Sigmoid colon (tissue), 6 donors: ENCODE measurements at regions not wholly inside any gene's neighbourhood (a gene's known extent, or its start where the extent isn't known, plus 50 kb on each side); places are given as distances from the start of the nearest gene placed in this dataset.

Experiments
- DNase-seq: peaks from one replicate; pipeline ENCODE4 v3.0.0-alpha.2; 2019
- H3K27ac ChIP-seq, 4 donors: fragments of 200-600 bp; sonication (generic); one replicate each; pipeline ENCODE4 v1.5.1; 2016 to 2019; ENCODE audit warnings: mild to moderate bottlenecking in 1 of 4
- H3K27me3 ChIP-seq, 3 donors: fragments of 200-600 bp; sonication (generic); one replicate each; pipeline ENCODE4 v1.5.1; 2019; ENCODE audit warnings: mild to moderate bottlenecking in 1 of 3
- H3K36me3 ChIP-seq, 4 donors: fragments of 200-600 bp; sonication (generic); one replicate each; pipeline ENCODE4 v1.5.1; 2016 to 2019
- H3K4me1 ChIP-seq, 4 donors: fragments of 200-600 bp; sonication (generic); one replicate each; pipeline ENCODE4 v1.5.1; 2017 to 2019
- H3K4me3 ChIP-seq, 4 donors: fragments of 200-600 bp; sonication (generic); one replicate each; pipeline ENCODE4 v1.5.1; 2017 to 2019; ENCODE audit warnings: mild to moderate bottlenecking in 2 of 4, moderate library complexity in 1 of 4
- H3K9me3 ChIP-seq, 4 donors: fragments of 200-600 bp in 3 of 4; sonication (generic) in 3 of 4; one replicate each; pipeline versions ENCODE4 v1.5.1 to v1.6.1; 2013 to 2019
- CTCF ChIP-seq, 4 experiments: fragments of 450-650 bp in 3 of 4; fragments of 200-600 bp in 1 of 4; IDR thresholded peaks; one replicate each; pipeline ENCODE4 v1.5.1; 2016 to 2019; ENCODE audit warnings: antibody characterized with exemption in 4 of 4, mild to moderate bottlenecking in 3 of 4, moderate library complexity in 2 of 4
- EP300 ChIP-seq, 4 donors: sonication (generic); formaldehyde crosslinking; IDR thresholded peaks; one replicate each; pipeline ENCODE4 v1.6.1; 2017; ENCODE audit warnings: antibody characterized with exemption in 4 of 4
- POLR2A ChIP-seq, 2 donors: fragments of 450-650 bp; IDR thresholded peaks; one replicate each; pipeline ENCODE4 v1.6.1; 2016; ENCODE audit warnings: antibody characterized with exemption in 2 of 2, mild to moderate bottlenecking in 2 of 2, moderate library complexity in 2 of 2
- POLR2AphosphoS5 ChIP-seq, 4 donors: sonication (generic); formaldehyde crosslinking; IDR thresholded peaks; one replicate each; pipeline ENCODE4 v1.6.1; 2017; ENCODE audit warnings: antibody characterized with exemption in 4 of 4
- WGBS, 2 donors: extraction: QIAGEN DNeasy Blood & Tissue Kit; methylation state at CpG; one replicate each; pipeline ENCODE4 v1.1.7; 2013; 5-methylcytosine and 5-hydroxymethylcytosine counted together
- intact Hi-C: fragments of 100-400 bp; cut with DNase I; formaldehyde crosslinking; loops from one replicate; pipeline ENCODE4 v1.15.1; 2023
- donor health status: healthy with polysubstance abuse.
- donor health status: healthy.

GRCh38 chr6:164106345-164106769, 691.8 kb downstream of the QKI start:
- Histone ChIP-seq H3K4me3 (no peak overlapping the region), H3K36me3 (no peaks in the 10 kb centered on the region), H3K27ac (no peak overlapping the region), H3K27me3 (no peaks in the 10 kb centered on the region), H3K9me3 (peaks cover 0 to 1% (median 0%) of the 10 kb centered on the region in 4 donors), H3K4me1 (peaks cover 0 to 5% (median 2%) of the 10 kb centered on the region in 4 donors)
- TF ChIP-seq CTCF (IDR thresholded peaks at IDR 0.05) (no peak), EP300 (IDR thresholded peaks at IDR 0.05) (no peak), POLR2AphosphoS5 (IDR thresholded peaks at IDR 0.05) (no peak), POLR2A (IDR thresholded peaks at IDR 0.05) (no peak)
- no peak for DNase-seq
- intact Hi-C loops: no loop called here
- WGBS, 2 donors: 75 to 76% methylated on average over 17 of the region's 17 CpGs

DNA sequence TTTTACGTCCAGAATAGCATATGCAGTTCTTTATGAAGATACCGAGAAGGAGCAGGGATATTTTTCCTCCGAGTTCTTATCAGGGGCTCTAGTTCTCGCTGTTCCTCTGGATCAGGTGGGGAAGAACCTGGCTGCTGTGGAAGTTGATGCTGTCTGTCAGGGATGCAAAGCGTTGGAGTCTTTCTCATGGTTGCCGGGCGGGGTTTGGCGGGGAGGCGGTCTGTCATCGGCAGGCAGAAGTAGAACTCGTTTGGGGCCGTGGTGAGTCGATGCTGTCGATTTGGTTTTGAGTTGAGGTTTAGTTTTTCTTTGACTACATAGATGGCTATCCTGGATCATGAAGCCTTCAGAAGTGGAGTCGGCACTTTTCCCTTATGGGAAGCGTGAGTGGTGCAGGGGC, 691.2 kb downstream of the QKI start:
- no peak for TF ChIP-seq POLR2A (IDR thresholded peaks at IDR 0.05)
- TF ChIP-seq EP300 (IDR thresholded peaks at IDR 0.05): no peak
- no peak for TF ChIP-seq POLR2AphosphoS5 (IDR thresholded peaks at IDR 0.05)
- TF ChIP-seq CTCF (IDR thresholded peaks at IDR 0.05): no peak
- Histone ChIP-seq H3K27me3 (no peaks in the 10 kb centered on the region), H3K27ac (no peak overlapping the region), H3K36me3 (no peaks in the 10 kb centered on the region), H3K4me3 (no peak overlapping the region), H3K4me1 (peaks cover 0 to 5% (median 2%) of the 10 kb centered on the region in 4 donors), H3K9me3 (peaks cover 0 to 1% (median 0%) of the 10 kb centered on the region in 4 donors)
- WGBS, 2 donors: 85 to 86% methylated on average over 16 of the region's 16 CpGs
- DNase-seq: no peak
- intact Hi-C loops: no loop called here

- WGBS, 2 donors: 82 to 85% methylated on average over 4 of the region's 4 CpGs
- H3K9me3 ChIP-seq: peaks cover 0 to 1% (median 0%) of the 10 kb centered on the region in 4 donors
- intact Hi-C loops: no loop called here
- TF ChIP-seq POLR2AphosphoS5 (IDR thresholded peaks at IDR 0.05): no peak
- TF ChIP-seq CTCF (IDR thresholded peaks at IDR 0.05): no peak
- no peak for TF ChIP-seq EP300 (IDR thresholded peaks at IDR 0.05)
- no peak for TF ChIP-seq POLR2A (IDR thresholded peaks at IDR 0.05)
- no peak for DNase-seq
- H3K4me3 ChIP-seq: no peak overlapping the region
- H3K27me3 ChIP-seq: no peaks in the 10 kb centered on the region
- no peaks in the 10 kb centered on the region for H3K36me3 ChIP-seq
- H3K4me1 ChIP-seq: peaks cover 0 to 3% (median under 1%) of the 10 kb centered on the region in 4 donors
- no peak overlapping the region for H3K27ac ChIP-seq
Measured at GRCh38 chr6:164104432-164104831, 689.9 kb downstream of the QKI start.

DNA sequence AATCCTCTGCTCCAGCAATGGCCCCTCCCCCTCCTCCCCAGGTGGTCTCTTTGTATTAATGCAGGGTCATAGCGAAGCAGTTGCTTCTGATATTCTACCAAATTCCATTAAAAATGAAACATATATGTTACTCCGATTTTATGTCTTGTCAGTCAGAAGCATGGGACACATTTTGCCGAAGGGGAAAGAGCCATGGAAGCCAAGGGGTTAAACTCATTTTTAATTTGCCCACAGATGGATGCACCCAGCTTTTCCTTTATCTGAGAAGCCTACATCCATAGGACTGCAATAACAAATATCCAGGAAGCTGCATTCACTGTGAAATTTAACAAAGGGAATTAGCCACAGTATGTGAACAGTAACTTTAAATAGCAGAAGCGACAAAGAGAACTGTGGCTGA, 688.2 kb downstream of the QKI start:
- Histone ChIP-seq H3K9me3 (peaks cover 0 to 1% (median 0%) of the 10 kb centered on the region in 4 donors), H3K4me3 (no peak overlapping the region), H3K4me1 (no peaks in the 10 kb centered on the region), H3K36me3 (no peaks in the 10 kb centered on the region), H3K27me3 (no peaks in the 10 kb centered on the region), H3K27ac (no peak overlapping the region)
- intact Hi-C loops: no loop called here
- WGBS, 2 donors: 62 to 90% methylated on average over 4 of the region's 4 CpGs
- TF ChIP-seq POLR2AphosphoS5 (IDR thresholded peaks at IDR 0.05): no peak
- TF ChIP-seq CTCF (IDR thresholded peaks at IDR 0.05): no peak
- TF ChIP-seq POLR2A (IDR thresholded peaks at IDR 0.05): no peak
- TF ChIP-seq EP300 (IDR thresholded peaks at IDR 0.05): no peak
- DNase-seq: no peak

GRCh38 chr6:164101859-164102258, 687.3 kb downstream of the QKI start:
- no peaks in the 10 kb centered on the region for H3K27me3 ChIP-seq
- no peaks in the 10 kb centered on the region for H3K4me1 ChIP-seq
- 53 to 70% methylated on average over 2 of the region's 2 CpGs for WGBS, 2 donors
- no peak overlapping the region for H3K4me3 ChIP-seq
- H3K27ac ChIP-seq: no peak overlapping the region
- TF ChIP-seq POLR2AphosphoS5 (IDR thresholded peaks at IDR 0.05): no peak
- TF ChIP-seq EP300 (IDR thresholded peaks at IDR 0.05): no peak
- no peak for TF ChIP-seq POLR2A (IDR thresholded peaks at IDR 0.05)
- no peak for TF ChIP-seq CTCF (IDR thresholded peaks at IDR 0.05)
- DNase-seq: no peak
- intact Hi-C loops: no loop called here
- peaks cover 0 to 1% (median 0%) of the 10 kb centered on the region in 4 donors for H3K9me3 ChIP-seq
- H3K36me3 ChIP-seq: no peaks in the 10 kb centered on the region
